HEK293 (cell line): ENCODE measurements at regions not wholly inside any gene's neighbourhood (a gene's known extent, or its start where the extent isn't known, plus 50 kb on each side); places are given as distances from the start of the nearest gene placed in this dataset.

ENCODE experiments used
- ATF2 ChIP-seq: fragments of 450-650 bp; formaldehyde crosslinking; IDR thresholded peaks from 2 replicates; pipeline ENCODE4 v1.5.1; 2016; ENCODE audit warnings: missing biosample characterization, missing genetic modification characterization, low read depth
- CTCF ChIP-seq: fragments of 450-650 bp; formaldehyde crosslinking; IDR thresholded peaks from 2 replicates; pipeline ENCODE4 v1.5.1; 2016; ENCODE audit warnings: missing biosample characterization, missing genetic modification characterization
- ZBTB20 ChIP-seq: fragments of 450-650 bp; formaldehyde crosslinking; IDR thresholded peaks from 2 replicates; pipeline ENCODE4 v1.5.1; 2016; ENCODE audit warnings: missing biosample characterization, missing genetic modification characterization
- ZBTB7A ChIP-seq: fragments of 450-650 bp; formaldehyde crosslinking; IDR thresholded peaks from 2 replicates; pipeline ENCODE4 v1.5.1; 2016; ENCODE audit warnings: low read depth, missing biosample characterization, missing genetic modification characterization
- ZEB2 ChIP-seq: fragments of 450-650 bp; formaldehyde crosslinking; IDR thresholded peaks from 2 replicates; pipeline ENCODE4 v1.5.1; 2016; ENCODE audit warnings: missing biosample characterization, missing genetic modification characterization

GRCh38 chr11:36933481-36933880, 335.4 kb upstream of the RAG2 start:
- TF ChIP-seq ATF2 (tag by site-specific recombination) = no peak
- no peak for TF ChIP-seq CTCF (tag by site-specific recombination)
- TF ChIP-seq ZBTB7A (tag by site-specific recombination) = no peak
- TF ChIP-seq ZBTB20 (tag by site-specific recombination) = no peak
- TF ChIP-seq ZEB2 (tag by site-specific recombination) = no peak
